Prostate gland (tissue), 2 donors: ENCODE measurements at regions not wholly inside any gene's neighbourhood (a gene's known extent, or its start where the extent isn't known, plus 50 kb on each side); places are given as distances from the start of the nearest gene placed in this dataset.

Source experiments
- DNase-seq: peaks from one replicate; pipeline ENCODE4 v3.0.0-alpha.2; 2019; ENCODE audit warnings: low spot score
- H3K27ac ChIP-seq, 2 donors: fragments of 200-600 bp; sonication (generic); 2 replicates each; pipeline ENCODE4 v1.5.1; 2017 to 2019
- H3K27me3 ChIP-seq: fragments of 200-600 bp; sonication (generic); replicated peaks from 2 replicates; pipeline ENCODE4 v1.5.1; 2019; ENCODE audit not compliant: insufficient read depth
- H3K36me3 ChIP-seq, 2 donors: fragments of 200-600 bp; sonication (generic); 1 replicate in 1 of 2; 2 replicates in 1 of 2; pipeline versions ENCODE4 v1.5.1 to v1.8.1; 2017 to 2019
- H3K4me1 ChIP-seq: fragments of 200-600 bp; sonication (generic); replicated peaks from 2 replicates; pipeline ENCODE4 v1.5.1; 2019
- H3K4me3 ChIP-seq, 2 donors: fragments of 200-600 bp; sonication (generic); 2 replicates each; pipeline ENCODE4 v1.5.1; 2017 to 2019
- H3K9me3 ChIP-seq: fragments of 200-600 bp; sonication (generic); 2 replicates; pipeline ENCODE4 v1.5.1; 2017
- CTCF ChIP-seq, 4 experiments: fragments of 200-600 bp in 2 of 4; fragments of 450-650 bp in 2 of 4; sonication (generic) in 2 of 4; IDR thresholded peaks; 1 replicate in 3 of 4; 2 replicates in 1 of 4; pipeline ENCODE4 v1.5.1; 2016 to 2019; ENCODE audit warnings: antibody characterized with exemption in 4 of 4, mild to moderate bottlenecking in 2 of 4, moderate library complexity in 2 of 4
- POLR2A ChIP-seq: fragments of 450-650 bp; IDR thresholded peaks from one replicate; pipeline ENCODE4 v1.6.1; 2016; ENCODE audit warnings: antibody characterized with exemption, mild to moderate bottlenecking
- POLR2AphosphoS5 ChIP-seq: sonication (generic); formaldehyde crosslinking; IDR thresholded peaks from one replicate; pipeline ENCODE4 v1.6.1; 2017; ENCODE audit warnings: antibody characterized with exemption
- WGBS: methylation state at CpG from one replicate; pipeline ENCODE4 v1.1.5; 2018; 5-methylcytosine and 5-hydroxymethylcytosine counted together
- intact Hi-C: fragments of 100-400 bp; cut with DNase I; formaldehyde crosslinking; loops from one replicate; pipeline ENCODE4 v1.14.2; 2022

GRCh38 chr1:102085896-102086295, 89.2 kb upstream of the OLFM3 start:
- TF ChIP-seq CTCF (IDR thresholded peaks at IDR 0.05) (no peak), POLR2AphosphoS5 (no peak), POLR2A (no peak)
- H3K9me3 ChIP-seq: no peaks in the 10 kb centered on the region
- no peaks in the 10 kb centered on the region for H3K36me3 ChIP-seq
- no peak overlapping the region for H3K4me3 ChIP-seq
- 88% methylated on average over 1 of the region's 1 CpG for WGBS
- no peak overlapping the region for H3K27ac ChIP-seq
- H3K4me1 ChIP-seq: no peaks in the 10 kb centered on the region
- intact Hi-C loops: no loop called here
- H3K27me3 ChIP-seq: no peaks in the 10 kb centered on the region
- no peak for DNase-seq

DNA sequence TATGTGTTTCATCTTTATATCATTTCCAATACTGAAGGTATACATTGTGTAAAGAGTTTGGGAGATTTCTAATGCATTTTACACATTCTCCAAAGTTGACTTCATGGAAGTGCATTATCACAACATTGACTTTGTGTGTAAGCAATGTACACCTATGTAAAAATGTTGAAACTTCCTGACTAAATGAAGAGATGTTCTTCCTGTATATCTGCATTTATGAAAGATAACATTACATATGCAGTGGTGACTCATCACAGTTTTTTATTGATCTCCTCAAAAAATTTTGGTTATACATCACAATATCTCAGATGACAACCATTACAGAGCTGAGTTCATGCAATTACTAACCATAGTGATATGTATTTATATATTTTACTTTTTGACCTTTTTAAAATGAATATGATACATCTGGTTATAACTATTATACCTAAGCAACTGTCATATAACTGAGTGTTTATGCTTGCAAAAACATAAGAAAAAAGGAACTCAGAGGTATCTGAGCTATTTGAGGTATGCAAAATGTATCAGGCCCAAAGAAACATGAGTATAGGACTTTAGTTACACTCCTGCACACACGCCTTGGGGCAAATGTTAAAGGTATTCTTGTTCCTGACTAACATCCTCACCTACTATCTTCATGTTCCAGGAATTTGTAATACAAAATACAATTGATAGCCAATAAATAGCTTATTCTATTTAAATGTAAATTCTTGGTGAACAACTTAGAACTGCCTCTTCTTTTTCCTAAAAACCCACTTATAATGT, 88.2 kb upstream of the OLFM3 start:
- Histone ChIP-seq H3K4me3 (no peak overlapping the region), H3K27ac (no peak overlapping the region), H3K36me3 (no peaks in the 10 kb centered on the region), H3K27me3 (no peaks in the 10 kb centered on the region), H3K4me1 (no peaks in the 10 kb centered on the region), H3K9me3 (no peaks in the 10 kb centered on the region)
- no peak for DNase-seq
- WGBS: 78% methylated on average over 1 of the region's 1 CpG
- TF ChIP-seq CTCF (IDR thresholded peaks at IDR 0.05) (no peak), POLR2A (no peak), POLR2AphosphoS5 (no peak)
- intact Hi-C loops: no loop called here

DNA sequence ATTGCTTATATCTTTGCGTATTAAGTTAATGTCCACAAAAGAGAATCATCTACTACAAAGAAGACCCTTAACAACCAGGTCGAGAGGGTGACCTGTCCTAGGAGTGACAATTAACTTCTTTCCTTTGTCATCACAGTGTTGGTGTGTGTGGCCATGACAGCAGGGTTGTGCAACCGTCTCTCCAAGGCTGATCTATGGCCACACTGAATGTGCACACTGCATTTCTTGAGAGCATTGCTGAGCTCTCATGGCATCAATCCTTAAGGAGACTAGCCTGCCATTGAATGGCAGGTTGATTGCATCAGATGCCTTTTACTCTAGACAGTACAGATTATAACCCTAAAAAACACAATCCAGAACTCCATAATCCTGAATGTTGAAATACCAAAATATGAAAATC, 86.5 kb upstream of the OLFM3 start:
- Histone ChIP-seq H3K9me3 (no peaks in the 10 kb centered on the region), H3K27ac (no peak overlapping the region), H3K27me3 (no peaks in the 10 kb centered on the region), H3K36me3 (no peaks in the 10 kb centered on the region), H3K4me3 (no peak overlapping the region), H3K4me1 (no peaks in the 10 kb centered on the region)
- intact Hi-C loops: no loop called here
- DNase-seq: no peak
- no peak for TF ChIP-seq POLR2A
- TF ChIP-seq CTCF (IDR thresholded peaks at IDR 0.05): no peak
- no peak for TF ChIP-seq POLR2AphosphoS5
- WGBS: 80% methylated on average over 3 of the region's 3 CpGs

DNA sequence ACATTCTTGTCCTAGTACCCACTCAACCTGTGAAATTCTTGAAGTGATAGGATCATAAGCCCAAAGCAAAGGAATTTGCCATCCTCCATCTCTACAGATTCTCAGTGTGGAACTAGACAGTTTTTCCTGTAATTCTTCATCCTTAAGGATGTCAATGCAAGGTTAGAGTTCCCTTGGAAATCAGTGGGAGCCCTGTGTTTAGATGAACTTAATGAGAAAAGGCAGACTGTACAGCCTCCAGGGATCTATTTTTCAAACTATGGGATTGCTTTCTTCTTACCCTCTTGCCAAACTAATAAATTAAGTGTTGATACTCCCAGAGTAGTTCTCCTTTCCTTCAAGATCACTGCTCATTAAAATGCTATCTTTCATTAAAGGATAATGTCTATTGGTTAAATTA, 78.1 kb upstream of the OLFM3 start:
- no peaks in the 10 kb centered on the region for H3K4me1 ChIP-seq
- no peaks in the 10 kb centered on the region for H3K27me3 ChIP-seq
- H3K9me3 ChIP-seq: no peaks in the 10 kb centered on the region
- no peak overlapping the region for H3K4me3 ChIP-seq
- H3K36me3 ChIP-seq: no peaks in the 10 kb centered on the region
- no peak for TF ChIP-seq POLR2AphosphoS5
- TF ChIP-seq CTCF (IDR thresholded peaks at IDR 0.05): no peak
- TF ChIP-seq POLR2A: no peak
- no peak for DNase-seq
- H3K27ac ChIP-seq: no peak overlapping the region
- intact Hi-C loops: no loop called here

DNA sequence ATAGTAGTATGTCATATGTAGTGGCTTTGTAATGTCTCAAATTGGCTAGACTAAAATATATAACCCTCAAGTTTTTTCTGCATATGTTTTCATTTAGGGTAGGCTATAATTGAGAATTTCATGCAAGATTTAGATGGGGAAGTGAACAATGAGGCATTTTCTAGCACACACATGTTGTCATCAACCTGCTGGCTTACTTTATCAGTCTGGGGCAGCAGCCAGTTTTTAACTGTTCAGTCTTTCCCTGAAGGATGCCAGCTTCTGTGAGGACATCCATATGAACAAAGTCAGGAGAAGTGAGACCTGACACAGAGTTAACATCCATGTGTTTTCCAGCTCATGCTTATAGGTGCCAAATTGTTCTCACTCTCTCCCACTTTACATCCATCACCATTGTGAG, 74.7 kb upstream of the OLFM3 start:
- Histone ChIP-seq H3K27me3 (no peaks in the 10 kb centered on the region), H3K36me3 (no peaks in the 10 kb centered on the region), H3K9me3 (no peaks in the 10 kb centered on the region), H3K4me1 (no peaks in the 10 kb centered on the region), H3K27ac (no peak overlapping the region), H3K4me3 (no peak overlapping the region)
- no peak for DNase-seq
- intact Hi-C loops: no loop called here
- TF ChIP-seq POLR2AphosphoS5 (no peak), CTCF (IDR thresholded peaks at IDR 0.05) (no peak), POLR2A (no peak)
